ENCODE measurements at regions not wholly inside any gene's neighbourhood (a gene's known extent, or its start where the extent isn't known, plus 50 kb on each side); places are given as distances from the start of the nearest gene placed in this dataset.

DNA sequence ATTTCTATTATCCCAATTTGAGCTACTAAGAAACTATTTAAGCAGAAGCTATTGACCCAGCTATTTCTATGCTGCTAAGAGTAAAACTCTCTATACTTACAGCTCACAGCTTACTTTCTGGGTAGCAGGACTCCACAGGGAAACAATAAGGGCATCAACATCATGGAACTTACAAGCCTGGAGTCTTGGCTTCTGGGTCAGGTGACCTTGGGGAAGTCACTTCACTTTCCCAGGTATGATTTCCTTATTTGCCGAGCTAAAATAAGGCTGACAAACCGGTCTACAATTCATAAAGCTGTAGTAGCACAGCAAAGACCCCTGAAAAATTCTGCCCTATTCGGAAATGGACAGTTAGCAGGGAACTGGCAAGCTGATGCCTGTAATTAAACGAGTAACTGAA is 278.3 kb upstream of the NR2F2 start:
- no peak for TF ChIP-seq EZH2 (IDR thresholded peaks at IDR 0.05; ENCODE audit: low read depth, unreplicated experiment)
- no peak for TF ChIP-seq EZH2phosphoT487 (IDR thresholded peaks at IDR 0.05; ENCODE audit: unreplicated experiment)
- TF ChIP-seq, protein P1, sequence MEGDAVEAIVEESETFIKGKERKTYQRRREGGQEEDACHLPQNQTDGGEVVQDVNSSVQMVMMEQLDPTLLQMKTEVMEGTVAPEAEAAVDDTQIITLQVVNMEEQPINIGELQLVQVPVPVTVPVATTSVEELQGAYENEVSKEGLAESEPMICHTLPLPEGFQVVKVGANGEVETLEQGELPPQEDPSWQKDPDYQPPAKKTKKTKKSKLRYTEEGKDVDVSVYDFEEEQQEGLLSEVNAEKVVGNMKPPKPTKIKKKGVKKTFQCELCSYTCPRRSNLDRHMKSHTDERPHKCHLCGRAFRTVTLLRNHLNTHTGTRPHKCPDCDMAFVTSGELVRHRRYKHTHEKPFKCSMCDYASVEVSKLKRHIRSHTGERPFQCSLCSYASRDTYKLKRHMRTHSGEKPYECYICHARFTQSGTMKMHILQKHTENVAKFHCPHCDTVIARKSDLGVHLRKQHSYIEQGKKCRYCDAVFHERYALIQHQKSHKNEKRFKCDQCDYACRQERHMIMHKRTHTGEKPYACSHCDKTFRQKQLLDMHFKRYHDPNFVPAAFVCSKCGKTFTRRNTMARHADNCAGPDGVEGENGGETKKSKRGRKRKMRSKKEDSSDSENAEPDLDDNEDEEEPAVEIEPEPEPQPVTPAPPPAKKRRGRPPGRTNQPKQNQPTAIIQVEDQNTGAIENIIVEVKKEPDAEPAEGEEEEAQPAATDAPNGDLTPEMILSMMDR (conservative IDR thresholded peaks at IDR 0.05; ENCODE audit: low read depth in 2 of 2), result no peak
